Mucosa of descending colon (tissue), 3 donors: ENCODE measurements at regions not wholly inside any gene's neighbourhood (a gene's known extent, or its start where the extent isn't known, plus 50 kb on each side); places are given as distances from the start of the nearest gene placed in this dataset.

Experiments
- ATAC-seq: fragments of 200-7000 bp; cut with Tn5 transposase; one replicate; pipeline ENCODE4 v1.9.1; 2020; ENCODE audit warnings: mild to moderate bottlenecking, moderate library complexity
- DNase-seq, 3 donors: peaks; one replicate each; pipeline ENCODE4 v3.0.0-alpha.2; 2020
- H3K36me3 ChIP-seq: fragments of 200-600 bp; one replicate; pipeline ENCODE4 v1.8.0; 2021; ENCODE audit warnings: low read depth, mild to moderate bottlenecking
- H3K4me1 ChIP-seq: fragments of 200-600 bp; one replicate; pipeline ENCODE4 v1.8.0; 2021; ENCODE audit warnings: low read depth, mild to moderate bottlenecking
- H3K4me3 ChIP-seq: fragments of 200-600 bp; one replicate; pipeline ENCODE4 v1.8.0; 2021; ENCODE audit warnings: mild to moderate bottlenecking
- H3K9me3 ChIP-seq: fragments of 200-600 bp; one replicate; pipeline ENCODE4 v1.8.0; 2021; ENCODE audit warnings: mild to moderate bottlenecking
- CTCF ChIP-seq: fragments of 200-600 bp; IDR thresholded peaks from one replicate; pipeline ENCODE4 v1.8.0; 2022; ENCODE audit warnings: antibody characterized with exemption, mild to moderate bottlenecking
- intact Hi-C, 2 donors: fragments of 100-400 bp; cut with DNase I in 1 of 2; cut with micrococcal nuclease in 1 of 2; formaldehyde crosslinking; loops; one replicate each; pipeline versions ENCODE4 v1.11.0 to v1.11.1; 2022; cut with DNase I, micrococcal nuclease
- donor health status: DM: no; HTN: no; CAD: no; lungs with moderate emphysema.
- donor health status: DM: no; HTN: no; CAD: no.
- donor health status: DM: no; HTN: yes; CAD: no.

GRCh38 chr2:16294791-16295190 is 354.4 kb downstream of the MYCN start:
- intact Hi-C loops = no loop called here
- DNase-seq (no peak), ATAC-seq (no peak)
- Histone ChIP-seq H3K4me3 (no peak overlapping the region), H3K9me3 (no peaks in the 10 kb centered on the region), H3K36me3 (no peaks in the 10 kb centered on the region), H3K4me1 (no peaks in the 10 kb centered on the region)
- TF ChIP-seq CTCF = no peak

GRCh38 chr2:16293871-16294270 is 353.5 kb downstream of the MYCN start:
- no peak overlapping the region for H3K4me3 ChIP-seq
- intact Hi-C loops = no loop called here
- H3K4me1 ChIP-seq = no peaks in the 10 kb centered on the region
- no peak for ATAC-seq
- no peaks in the 10 kb centered on the region for H3K9me3 ChIP-seq
- no peak for TF ChIP-seq CTCF
- H3K36me3 ChIP-seq = no peaks in the 10 kb centered on the region
- DNase-seq = no peak

- Histone ChIP-seq H3K9me3 (no peaks in the 10 kb centered on the region), H3K36me3 (no peaks in the 10 kb centered on the region), H3K4me3 (no peak overlapping the region), H3K4me1 (no peaks in the 10 kb centered on the region)
- no peak for TF ChIP-seq CTCF
- intact Hi-C loops = no loop called here
- no peak for DNase-seq
- no peak for ATAC-seq
Measured at GRCh38 chr2:16293398-16293797, 353.0 kb downstream of the MYCN start.

GRCh38 chr2:16291731-16292550 is 351.6 kb downstream of the MYCN start:
- Histone ChIP-seq H3K36me3 (no peaks in the 10 kb centered on the region), H3K9me3 (no peaks in the 10 kb centered on the region), H3K4me3 (no peak overlapping the region), H3K4me1 (no peaks in the 10 kb centered on the region)
- ATAC-seq = no peak
- DNase-seq = no peak
- intact Hi-C loops = no loop called here
- no peak for TF ChIP-seq CTCF

- intact Hi-C loops = no loop called here
- DNase-seq (no peak), ATAC-seq (no peak)
- Histone ChIP-seq H3K4me3 (no peak overlapping the region), H3K36me3 (no peaks in the 10 kb centered on the region), H3K4me1 (no peaks in the 10 kb centered on the region), H3K9me3 (no peaks in the 10 kb centered on the region)
- TF ChIP-seq CTCF = no peak
Measured at GRCh38 chr2:16291226-16291625, 350.9 kb downstream of the MYCN start.
